ENCODE measurements at regions not wholly inside any gene's neighbourhood (a gene's known extent, or its start where the extent isn't known, plus 50 kb on each side); places are given as distances from the start of the nearest gene placed in this dataset.

DNA sequence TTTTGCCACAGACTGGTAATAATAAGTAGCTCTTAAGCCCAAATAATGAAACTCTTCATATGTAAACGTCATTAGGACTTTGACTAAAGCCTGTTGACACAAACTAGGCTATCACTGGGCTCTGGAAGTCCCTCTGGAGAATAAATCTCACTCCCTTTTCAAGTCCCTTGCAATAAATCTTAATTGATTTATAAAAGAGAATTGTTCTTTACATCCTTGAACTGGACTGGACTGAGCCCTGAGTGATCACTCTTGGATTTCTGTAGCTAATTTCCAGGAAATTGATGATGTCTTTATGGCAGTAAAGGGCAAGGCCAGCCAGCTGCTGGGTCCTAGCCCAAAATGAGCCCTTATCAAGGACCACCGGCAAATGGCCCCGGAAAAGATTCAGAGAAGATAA, 1162.7 kb downstream of the BCL11B start:
- no peak for TF ChIP-seq CTCF (IDR thresholded peaks at IDR 0.05; ENCODE audit: insufficient read depth, missing control alignments)
- FAIRE-seq (no peak), DNase-seq (ENCODE audit: insufficient read length, low spot score) (no peak)

GRCh38 chr14:98112194-98112780, 1159.7 kb downstream of the BCL11B start:
- TF ChIP-seq CTCF (IDR thresholded peaks at IDR 0.05; ENCODE audit: insufficient read depth, missing control alignments) = no peak
- DNase-seq (ENCODE audit: insufficient read length, low spot score) (no peak), FAIRE-seq (no peak)

GRCh38 chr14:98114122-98114895, 1157.7 kb downstream of the BCL11B start:
- FAIRE-seq (no peak), DNase-seq (ENCODE audit: insufficient read length, low spot score) (no peak)
- TF ChIP-seq CTCF (IDR thresholded peaks at IDR 0.05; ENCODE audit: insufficient read depth, missing control alignments) = no peak

DNA sequence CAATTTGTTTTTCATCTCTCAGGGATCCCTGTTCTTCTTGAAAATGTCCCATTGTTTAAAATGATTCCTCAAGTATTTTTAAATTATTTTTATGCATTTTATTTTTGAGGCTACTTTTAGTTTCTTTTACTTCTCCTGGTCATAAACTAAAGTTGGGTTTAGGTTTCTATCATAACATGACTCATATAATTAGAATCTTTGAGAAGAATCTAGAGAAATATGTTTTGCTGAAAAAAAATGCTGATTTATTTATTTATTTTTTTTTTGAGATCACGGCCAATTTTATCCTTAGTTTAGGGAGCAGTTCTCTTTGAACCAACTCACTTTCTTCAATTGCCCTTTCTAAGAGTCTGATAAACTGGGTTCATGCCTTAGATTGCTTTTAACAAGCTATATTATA, 1157.1 kb downstream of the BCL11B start:
- no peak for TF ChIP-seq CTCF (IDR thresholded peaks at IDR 0.05; ENCODE audit: insufficient read depth, missing control alignments)
- DNase-seq (ENCODE audit: insufficient read length, low spot score) (no peak), FAIRE-seq (no peak)

DNA sequence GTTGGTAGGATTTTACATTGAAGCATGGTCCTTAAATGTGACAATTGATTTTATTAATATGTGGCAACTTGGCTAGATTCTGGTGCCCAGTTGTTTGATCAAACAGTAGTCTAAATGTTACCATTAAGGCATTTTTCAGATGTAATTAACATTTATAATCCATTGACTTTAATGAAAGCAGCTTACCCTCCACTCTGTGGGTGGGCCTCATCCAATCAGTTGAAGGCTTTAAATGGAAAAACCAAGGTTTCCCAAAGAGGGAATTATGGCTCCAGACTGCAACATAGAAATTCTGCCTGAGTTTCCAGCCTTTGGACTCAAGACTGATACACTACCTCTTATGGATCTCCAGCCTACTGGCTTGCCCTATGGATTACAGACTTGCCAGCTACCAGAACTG, 1153.2 kb downstream of the BCL11B start:
- no peak for DNase-seq (ENCODE audit: insufficient read length, low spot score)
- no peak for FAIRE-seq
- TF ChIP-seq CTCF (IDR thresholded peaks at IDR 0.05; ENCODE audit: insufficient read depth, missing control alignments) = no peak

DNA sequence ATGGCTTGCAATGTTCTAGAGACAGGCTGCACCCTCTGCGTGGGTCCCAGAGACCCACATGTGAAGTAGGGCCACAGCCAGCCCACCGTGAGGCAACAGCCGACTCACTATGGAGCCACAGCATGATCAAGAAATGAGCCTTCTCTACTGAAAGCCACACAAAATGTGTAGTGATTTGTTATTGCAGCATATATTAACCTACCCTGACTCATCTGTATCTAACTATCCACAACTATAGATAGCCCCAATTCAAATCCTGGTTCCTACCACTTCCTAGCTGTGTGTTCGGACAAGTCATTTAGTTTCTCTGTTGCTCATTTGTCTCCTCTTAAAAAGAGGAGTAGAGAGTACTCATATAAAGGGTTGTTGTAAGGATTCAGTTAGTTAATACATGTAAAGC, 1152.3 kb downstream of the BCL11B start:
- DNase-seq (ENCODE audit: insufficient read length, low spot score) = no peak
- TF ChIP-seq CTCF (IDR thresholded peaks at IDR 0.05; ENCODE audit: insufficient read depth, missing control alignments) = no peak
- no peak for FAIRE-seq

DNA sequence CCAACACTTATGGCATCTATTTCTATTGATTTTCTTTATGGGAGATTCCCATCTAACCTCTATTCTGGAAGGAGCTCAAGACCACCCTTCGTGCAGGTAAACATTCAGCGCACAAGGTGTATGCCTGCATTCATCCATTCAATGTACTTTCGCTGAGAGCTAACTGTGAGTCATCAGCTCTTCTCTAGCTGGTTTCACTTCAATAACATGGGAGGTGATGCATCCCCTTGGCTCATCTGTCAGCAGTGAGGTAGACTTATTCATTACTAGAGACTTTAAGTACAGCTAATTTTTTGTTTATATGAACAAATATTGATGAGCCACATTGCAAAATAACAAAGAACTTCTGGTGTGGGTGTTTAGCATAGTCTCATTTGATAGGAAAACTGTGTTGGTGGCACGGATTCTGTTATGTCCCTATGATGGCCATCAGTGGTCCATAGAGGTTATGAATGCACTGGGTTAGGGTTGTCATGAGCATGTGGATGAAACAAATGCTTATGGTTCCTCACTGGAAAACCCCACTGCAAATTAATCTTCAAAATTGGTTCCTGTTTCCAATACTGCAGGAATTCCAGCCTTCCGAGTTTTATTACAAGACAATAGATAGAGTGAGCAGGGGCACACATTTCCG, 1151.0 kb downstream of the BCL11B start:
- no peak for TF ChIP-seq CTCF (IDR thresholded peaks at IDR 0.05; ENCODE audit: insufficient read depth, missing control alignments)
- FAIRE-seq = no peak
- DNase-seq (ENCODE audit: insufficient read length, low spot score) = no peak
